H9 (cell line): ENCODE measurements at regions not wholly inside any gene's neighbourhood (a gene's known extent, or its start where the extent isn't known, plus 50 kb on each side); places are given as distances from the start of the nearest gene placed in this dataset.

Experiments
- DNase-seq: peaks from one replicate; pipeline ENCODE4 v3.0.0-alpha.2; 2017
- H2AFZ ChIP-seq: one replicate; pipeline ENCODE4 v1.6.1; 2013; ENCODE audit warnings: mild to moderate bottlenecking, low read length, control low read depth, moderate library complexity
- H2AK5ac ChIP-seq: 2 replicates; pipeline ENCODE4 v1.6.1; 2013; ENCODE audit warnings: low read length, control low read depth, mixed read lengths; ENCODE audit not compliant: insufficient read length
- H2BK120ac ChIP-seq: one replicate; pipeline ENCODE4 v1.6.1; 2013; ENCODE audit warnings: low read depth, mild to moderate bottlenecking, low read length, control low read depth, inconsistent platforms; ENCODE audit not compliant: poor library complexity, severe bottlenecking
- H2BK12ac ChIP-seq: 2 replicates; pipeline ENCODE4 v1.6.1; 2013; ENCODE audit warnings: low read length, control low read depth, mixed read lengths, low read depth; ENCODE audit not compliant: insufficient read length
- H2BK15ac ChIP-seq: 2 replicates; pipeline ENCODE4 v1.6.1; 2013; ENCODE audit warnings: low read depth, low read length, control low read depth
- H2BK20ac ChIP-seq: one replicate; pipeline ENCODE4 v1.6.1; 2013; ENCODE audit warnings: low read depth, mild to moderate bottlenecking, low read length, control low read depth, inconsistent platforms; ENCODE audit not compliant: poor library complexity, severe bottlenecking
- H2BK5ac ChIP-seq: 2 replicates; pipeline ENCODE4 v1.6.1; 2013; ENCODE audit warnings: low read length, control low read depth, mixed read lengths; ENCODE audit not compliant: insufficient read length
- H3K14ac ChIP-seq: 2 replicates; pipeline ENCODE4 v1.6.1; 2013; ENCODE audit warnings: low read length, control low read depth; ENCODE audit not compliant: insufficient read depth
- H3K18ac ChIP-seq: 2 replicates; pipeline ENCODE4 v1.6.1; 2013; ENCODE audit warnings: low read depth, mild to moderate bottlenecking, mixed read lengths, low read length, control low read depth; ENCODE audit not compliant: insufficient read length
- H3K23ac ChIP-seq: 2 replicates; pipeline ENCODE4 v1.6.1; 2013; ENCODE audit warnings: low read length, control low read depth, mixed read lengths, low read depth; ENCODE audit not compliant: insufficient read length
- H3K23me2 ChIP-seq: 2 replicates; pipeline ENCODE4 v1.6.1; 2013; ENCODE audit warnings: low read depth, mild to moderate bottlenecking, mixed read lengths, low read length, control low read depth; ENCODE audit not compliant: insufficient read length, poor library complexity, severe bottlenecking
- H3K27ac ChIP-seq: 2 replicates; pipeline ENCODE4 v1.5.1; 2013; ENCODE audit warnings: low read length, control low read depth, mixed read lengths, low read depth; ENCODE audit not compliant: insufficient read length
- H3K27me3 ChIP-seq: 2 replicates; pipeline ENCODE4 v1.6.1; 2013; ENCODE audit warnings: low read length, control low read depth, inconsistent platforms; ENCODE audit not compliant: insufficient read depth
- H3K4ac ChIP-seq: 2 replicates; pipeline ENCODE4 v1.6.1; 2013; ENCODE audit warnings: low read depth, mild to moderate bottlenecking, control low read depth, inconsistent platforms, low read length, moderate library complexity
- H3K4me1 ChIP-seq: 2 replicates; pipeline ENCODE4 v1.6.1; 2013; ENCODE audit warnings: low read length, control low read depth, inconsistent platforms; ENCODE audit not compliant: insufficient read depth
- H3K4me2 ChIP-seq: 2 replicates; pipeline ENCODE4 v1.6.1; 2013; ENCODE audit warnings: low read length, control low read depth, mixed read lengths; ENCODE audit not compliant: insufficient read length, insufficient read depth
- H3K56ac ChIP-seq: 2 replicates; pipeline ENCODE4 v1.6.1; 2013; ENCODE audit warnings: low read depth, mild to moderate bottlenecking, mixed read lengths, low read length, control low read depth; ENCODE audit not compliant: insufficient read length
- H3K79me1 ChIP-seq: 2 replicates; pipeline ENCODE4 v1.6.1; 2013; ENCODE audit warnings: low read depth, mild to moderate bottlenecking, moderate library complexity, low read length, control low read depth, inconsistent platforms; ENCODE audit not compliant: insufficient read depth, poor library complexity, severe bottlenecking
- H3K79me2 ChIP-seq: 2 replicates; pipeline ENCODE4 v1.6.1; 2013; ENCODE audit warnings: low read length, control low read depth, inconsistent platforms; ENCODE audit not compliant: insufficient read depth
- H3K9ac ChIP-seq: 2 replicates; pipeline ENCODE4 v1.6.1; 2013; ENCODE audit warnings: low read length, control low read depth, mixed read lengths; ENCODE audit not compliant: insufficient read length; ENCODE audit errors: extremely low read depth
- H3K9me3 ChIP-seq: one replicate; pipeline ENCODE4 v1.6.1; 2013; ENCODE audit warnings: low read depth, low read length, inconsistent platforms; ENCODE audit not compliant: control insufficient read depth
- H3T11ph ChIP-seq: one replicate; pipeline ENCODE4 v1.6.1; 2013; ENCODE audit warnings: mild to moderate bottlenecking, low read length, control low read depth, inconsistent platforms
- H4K20me1 ChIP-seq: one replicate; pipeline ENCODE4 v1.6.1; 2013; ENCODE audit not compliant: control insufficient read depth, insufficient read length, insufficient read depth
- H4K5ac ChIP-seq: 2 replicates; pipeline ENCODE4 v1.6.1; 2013; ENCODE audit warnings: low read depth, mild to moderate bottlenecking, mixed read lengths, low read length, control low read depth; ENCODE audit not compliant: insufficient read length
- H4K8ac ChIP-seq: replicated peaks from 2 replicates; pipeline ENCODE4 v1.6.1; 2013; ENCODE audit warnings: low read length, control low read depth, mixed read lengths, low read depth; ENCODE audit not compliant: insufficient read length
- H4K91ac ChIP-seq: 2 replicates; pipeline ENCODE4 v1.6.1; 2013; ENCODE audit warnings: low read depth, mild to moderate bottlenecking, moderate library complexity, mixed read lengths, low read length, control low read depth; ENCODE audit not compliant: insufficient read length
- H3K27ac Mint-ChIP-seq, 3 experiments: 2 replicates in 2 of 3; 3 replicates in 1 of 3; pipeline ENCODE4 v1.8.0; 2020 to 2021; ENCODE audit warnings: mixed read lengths in 3 of 3, mild to moderate bottlenecking in 1 of 3, moderate library complexity in 1 of 3
- H3K27me3 Mint-ChIP-seq: 2 replicates; pipeline ENCODE4 v1.8.0; 2021; ENCODE audit warnings: low read depth, mild to moderate bottlenecking, moderate library complexity, mixed read lengths
- H3K36me3 Mint-ChIP-seq, 3 experiments: 2 replicates in 2 of 3; 3 replicates in 1 of 3; pipeline ENCODE4 v1.8.0; 2020 to 2021; ENCODE audit warnings: low read depth in 3 of 3, mixed read lengths in 3 of 3; ENCODE audit not compliant: insufficient read depth in 1 of 3
- H3K4me1 Mint-ChIP-seq, 2 experiments: 2 replicates each; pipeline ENCODE4 v1.8.0; 2020; ENCODE audit warnings: mixed read lengths in 2 of 2
- H3K4me3 Mint-ChIP-seq, 2 experiments: 2 replicates in 1 of 2; 3 replicates in 1 of 2; pipeline ENCODE4 v1.8.0; 2020 to 2021; ENCODE audit warnings: mild to moderate bottlenecking in 2 of 2, mixed read lengths in 2 of 2, moderate library complexity in 1 of 2
- H3K9me3 Mint-ChIP-seq, 2 experiments: 2 replicates in 1 of 2; 3 replicates in 1 of 2; pipeline ENCODE4 v1.8.0; 2020; ENCODE audit warnings: mild to moderate bottlenecking in 2 of 2, mixed read lengths in 2 of 2, moderate library complexity in 1 of 2
- CTCF ChIP-seq: fragments of 200-600 bp; sonication (generic); conservative IDR thresholded peaks from 3 replicates; pipeline ENCODE4 v1.8.0; 2021; ENCODE audit warnings: antibody characterized with exemption, mild to moderate bottlenecking
- WGBS: extraction: QIAGEN DNeasy Blood & Tissue Kit; methylation state at CpG from one replicate; pipeline ENCODE4 v1.1.7; 2013; ENCODE audit warnings: missing lambda C conversion rate, low lambda C conversion rate, mixed read lengths; ENCODE audit not compliant: insufficient read length; ENCODE audit errors: extremely low coverage; 5-methylcytosine and 5-hydroxymethylcytosine counted together

- no peak overlapping the region for H4K5ac ChIP-seq
- H3K4me1 ChIP-seq: no peaks in the 10 kb centered on the region
- H3K79me2 ChIP-seq: no peaks in the 10 kb centered on the region
- no peak overlapping the region for H4K91ac ChIP-seq
- H3K56ac ChIP-seq: no peak overlapping the region
- no peaks in the 10 kb centered on the region for H3K23me2 ChIP-seq
- H3K27me3 Mint-ChIP-seq: no peaks in the 10 kb centered on the region
- H2AFZ ChIP-seq: no peak overlapping the region
- H3K36me3 Mint-ChIP-seq: peaks cover 0 to 2% (median 0%) of the 10 kb centered on the region in 3 experiments; a peak in 1 of 7 replicates
- no peak for TF ChIP-seq CTCF
- no peak overlapping the region for H2BK20ac ChIP-seq
- no peaks in the 10 kb centered on the region for H3K27me3 ChIP-seq
- DNase-seq: no peak
- H3K27ac ChIP-seq: no peak overlapping the region
- no peak overlapping the region for H4K8ac ChIP-seq
- H3T11ph ChIP-seq: no peak overlapping the region
- no peaks in the 10 kb centered on the region for H3K79me1 ChIP-seq
- H3K14ac ChIP-seq: no peak overlapping the region
- H3K27ac Mint-ChIP-seq: no peak overlapping the region
- no peak overlapping the region for H2AK5ac ChIP-seq
- no peaks in the 10 kb centered on the region for H3K4me1 Mint-ChIP-seq
- H2BK12ac ChIP-seq: no peak overlapping the region
- no peaks in the 10 kb centered on the region for H4K20me1 ChIP-seq
- H3K4me3 Mint-ChIP-seq: no peak overlapping the region
- H2BK15ac ChIP-seq: no peak overlapping the region
- peaks cover 0 to 4% of the 10 kb centered on the region in 2 experiments; a peak in 1 of 5 replicates for H3K9me3 Mint-ChIP-seq
- no peak overlapping the region for H3K23ac ChIP-seq
- no peak overlapping the region for H3K4me2 ChIP-seq
- H3K9me3 ChIP-seq: no peaks in the 10 kb centered on the region
- no peak overlapping the region for H2BK5ac ChIP-seq
- H2BK120ac ChIP-seq: no peak overlapping the region
- no peak overlapping the region for H3K9ac ChIP-seq
- no peak overlapping the region for H3K18ac ChIP-seq
- H3K4ac ChIP-seq: no peak overlapping the region
- WGBS: no CpG with 5 or more reads among the region's 1 CpG
These were observed 328.1 kb upstream of the LYPLAL1 start for GRCh38 chr1:218845589-218845988.
